Endothelial cell of umbilical vein (primary cell): ENCODE measurements at regions not wholly inside any gene's neighbourhood (a gene's known extent, or its start where the extent isn't known, plus 50 kb on each side); places are given as distances from the start of the nearest gene placed in this dataset.

Experiments used
- BruUV-seq: library from RNA; stranded (reverse); fragments of 400-500 nt; replicated peaks from 2 replicates; lab custom pipeline; 2021; lab: Mats Ljungman, UMichigan
- CTCF ChIA-PET: fragments of 300-600, 350-600 bp; sonication (Branson Sonifier 250); formaldehyde crosslinking; loops from one replicate; lab custom pipeline; 2021; ENCODE audit warnings: antibody characterized with exemption, inconsistent platforms; lab: Charles Lee
- POLR2A ChIA-PET: fragments of 300-600, 350-600 bp; sonication (Branson Sonifier 250); formaldehyde crosslinking; loops from one replicate; lab custom pipeline; 2021; ENCODE audit warnings: antibody characterized with exemption, inconsistent platforms; lab: Charles Lee
- DNase-seq: peaks from one replicate; pipeline ENCODE4 v3.0.0-alpha.2; 2011; ENCODE audit warnings: low read depth, low spot score
- FAIRE-seq: peaks from 2 replicates; lab custom pipeline; 2011; peaks lifted over from hg19 to GRCh38; lab: Jason Lieb, UNC
- H2AFZ ChIP-seq: 2 replicates; pipeline ENCODE4 v1.6.0; 2012; ENCODE audit warnings: low read depth, low read length, control low read depth, inconsistent platforms
- H3K27ac ChIP-seq: 2 replicates; pipeline ENCODE4 v1.5.1; 2011; ENCODE audit warnings: low read depth, mild to moderate bottlenecking, control low read depth, low read length, moderate library complexity; ENCODE audit not compliant: insufficient read depth
- H3K27me3 ChIP-seq, 2 experiments: 2 replicates each; pipeline versions ENCODE4 v1.6.0 to v1.6.1; 2011; ENCODE audit warnings: low read length in 2 of 2, mixed read lengths in 1 of 2; ENCODE audit not compliant: control insufficient read depth in 2 of 2, insufficient read depth in 2 of 2
- H3K36me3 ChIP-seq, 2 experiments: 2 replicates in 1 of 2; 3 replicates in 1 of 2; pipeline ENCODE4 v1.5.1; 2011; ENCODE audit warnings: low read length in 2 of 2, mild to moderate bottlenecking in 1 of 2, moderate library complexity in 1 of 2; ENCODE audit not compliant: control insufficient read depth in 2 of 2, insufficient read depth in 2 of 2; ENCODE audit errors: extremely low read depth in 1 of 2
- H3K4me1 ChIP-seq: 3 replicates; pipeline ENCODE4 v1.5.1; 2011; ENCODE audit warnings: mild to moderate bottlenecking, low read length; ENCODE audit not compliant: control insufficient read depth, insufficient read depth; ENCODE audit errors: extremely low read depth
- H3K4me2 ChIP-seq: 2 replicates; pipeline ENCODE4 v1.6.1; 2011; ENCODE audit warnings: low read length, control low read depth, mixed read lengths; ENCODE audit not compliant: insufficient read depth
- H3K4me3 ChIP-seq, 3 experiments: fragments of 200-600 bp in 1 of 3; sonication (generic), shearing (Covaris generic) in 1 of 3; replicated peaks in 1 of 3; 2 replicates each; pipeline ENCODE4 v1.5.1; 2011 to 2016; ENCODE audit warnings: control low read depth in 3 of 3, low read length in 3 of 3, mild to moderate bottlenecking in 2 of 3, inconsistent platforms in 1 of 3, low read depth in 1 of 3, moderate library complexity in 1 of 3; ENCODE audit not compliant: insufficient read depth in 1 of 3
- H3K79me2 ChIP-seq: 2 replicates; pipeline ENCODE4 v1.6.0; 2012; ENCODE audit warnings: low read length, inconsistent platforms; ENCODE audit not compliant: control insufficient read depth, insufficient read depth
- H3K9ac ChIP-seq: replicated peaks from 2 replicates; pipeline ENCODE3; 2011; ENCODE audit warnings: low read length, control low read depth; ENCODE audit not compliant: insufficient read depth; ENCODE audit errors: extremely low read depth
- H3K9me1 ChIP-seq: replicated peaks from 3 replicates; pipeline ENCODE4 v1.6.0; 2011; ENCODE audit warnings: mild to moderate bottlenecking, low read length; ENCODE audit not compliant: control insufficient read depth, insufficient read depth; ENCODE audit errors: extremely low read depth
- H3K9me3 ChIP-seq: replicated peaks from 2 replicates; pipeline ENCODE4 v1.5.1; 2012; ENCODE audit warnings: low read length, inconsistent platforms; ENCODE audit not compliant: control insufficient read depth, insufficient read depth
- H4K20me1 ChIP-seq: replicated peaks from 2 replicates; pipeline ENCODE3; 2011; ENCODE audit warnings: mild to moderate bottlenecking, low read length; ENCODE audit not compliant: control insufficient read depth, insufficient read depth; ENCODE audit errors: extremely low read depth
- CTCF ChIP-seq, 2 donors: IDR thresholded peaks; 1 replicate in 1 of 2; 2 replicates in 1 of 2; pipeline ENCODE4 v1.5.1; 2011; ENCODE audit warnings: low read length in 2 of 2, mild to moderate bottlenecking in 2 of 2, moderate library complexity in 2 of 2, control low read depth in 1 of 2, inconsistent platforms in 1 of 2, low read depth in 1 of 2; ENCODE audit not compliant: insufficient read depth in 1 of 2; ENCODE audit errors: extremely low read depth in 1 of 2
- EZH2 ChIP-seq: IDR thresholded peaks from 2 replicates; pipeline ENCODE4 v1.6.1; 2012; ENCODE audit warnings: borderline replicate concordance, low read depth, mild to moderate bottlenecking, moderate library complexity, low read length, inconsistent platforms; ENCODE audit not compliant: severe bottlenecking
- FOS ChIP-seq: IDR thresholded peaks from 2 replicates; pipeline ENCODE4 v1.6.1; 2011; ENCODE audit warnings: mild to moderate bottlenecking, low read length, moderate library complexity, borderline replicate concordance; ENCODE audit not compliant: insufficient read depth
- GATA2 ChIP-seq: IDR thresholded peaks from 2 replicates; pipeline ENCODE4 v1.7.0; 2011; ENCODE audit warnings: low read depth, mild to moderate bottlenecking, moderate library complexity, mixed read lengths, low read length; ENCODE audit not compliant: insufficient read length, insufficient read depth
- JUN ChIP-seq: IDR thresholded peaks from 2 replicates; pipeline ENCODE4 v1.6.1; 2011; ENCODE audit warnings: borderline replicate concordance, low read depth; ENCODE audit not compliant: insufficient read length, insufficient read depth
- MAX ChIP-seq: IDR thresholded peaks from 2 replicates; pipeline ENCODE4 v1.6.1; 2011; ENCODE audit not compliant: insufficient read depth, insufficient read length
- MYC ChIP-seq: IDR thresholded peaks from one replicate; pipeline ENCODE4 v1.6.1; 2011; ENCODE audit warnings: mild to moderate bottlenecking, low read depth, low read length
- POLR2A ChIP-seq: IDR thresholded peaks from 2 replicates; pipeline ENCODE4 v1.6.1; 2012; ENCODE audit warnings: low read depth, mild to moderate bottlenecking, control low read depth, low read length
- POLR2AphosphoS5 ChIP-seq: IDR thresholded peaks from 2 replicates; pipeline ENCODE4 v1.6.1; 2012; ENCODE audit warnings: low read depth, mild to moderate bottlenecking, control low read depth, low read length, moderate library complexity; ENCODE audit not compliant: insufficient read depth
- dilution Hi-C: fragments of 300-500 bp; cut with MboI; formaldehyde crosslinking; loops from one replicate; pipeline ENCODE4 v1.15.0; 2019; ENCODE audit warnings: low sequenced_read_pairs; ENCODE audit not compliant: extremely low pct_ligation_motif_present
- intact Hi-C: fragments of 100-400 bp; cut with micrococcal nuclease; formaldehyde crosslinking; loops from one replicate; pipeline ENCODE4 v1.10.0; 2022

- no peak for FAIRE-seq
Observed at GRCh38 chr6:164011321-164011720, 596.8 kb downstream of the QKI start.

More at GRCh38 chr6:164011321-164011720, 596.8 kb downstream of the QKI start:
- Histone ChIP-seq H3K27ac (no peak overlapping the region), H3K4me3 (no peak overlapping the region), H3K27me3 (no peaks in the 10 kb centered on the region), H3K4me1 (no peaks in the 10 kb centered on the region), H2AFZ (no peak overlapping the region), H4K20me1 (no peaks in the 10 kb centered on the region), H3K79me2 (no peaks in the 10 kb centered on the region), H3K4me2 (no peak overlapping the region), H3K9ac (no peak overlapping the region), H3K9me3 (no peaks in the 10 kb centered on the region), H3K36me3 (no peaks in the 10 kb centered on the region), H3K9me1 (no peaks in the 10 kb centered on the region)
- intact Hi-C loops (no loop called here), dilution Hi-C loops (no loop called here)
- TF ChIP-seq JUN (no peak), GATA2 (no peak), MYC (no peak), EZH2 (no peak), FOS (no peak), MAX (no peak), CTCF (IDR thresholded peaks at IDR 0.05; ENCODE audit: extremely low read depth in 1 of 2, insufficient read depth in 1 of 2, low read depth in 1 of 2, low read length in 2 of 2) (no peak), POLR2AphosphoS5 (no peak), POLR2A (no peak)
- POLR2A ChIA-PET, result no interaction called here
- no TSS peak for BruUV-seq
- DNase-seq, result no peak
- CTCF ChIA-PET, result no interaction called here
